ENCODE measurements at regions not wholly inside any gene's neighbourhood (a gene's known extent, or its start where the extent isn't known, plus 50 kb on each side); places are given as distances from the start of the nearest gene placed in this dataset.
"Not testable (repeated sequence)": the region's sequence is repeated elsewhere in the genome, so short reads cannot be mapped to it uniquely, and the experiment has no call there.

DNA sequence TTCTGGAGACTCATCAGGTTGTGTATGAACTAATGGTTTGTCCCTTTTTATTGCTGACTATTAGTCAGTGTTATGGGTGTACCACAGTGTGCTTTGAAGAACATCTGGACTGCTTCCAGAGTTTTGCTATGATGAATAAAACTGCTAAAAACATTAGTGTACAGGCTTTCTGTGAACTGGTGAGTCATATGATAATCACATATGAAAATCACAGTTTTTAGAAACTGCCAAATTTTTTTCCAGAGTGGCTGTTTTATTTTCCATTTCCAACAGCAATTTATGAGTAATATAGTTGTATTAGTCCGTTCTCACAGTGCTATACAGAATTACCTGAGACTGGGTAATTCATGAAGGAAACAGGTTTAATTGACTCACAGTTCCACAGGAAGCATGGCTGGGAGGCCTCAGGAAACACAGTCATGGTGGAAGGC lies 281.2 kb upstream of the VSTM2A start:
- Histone ChIP-seq H4K20me1 (ENCODE audit: insufficient read depth, low read length, poor library complexity, severe bottlenecking) (no peaks in the 10 kb centered on the region), H3K4me3 (ENCODE audit: low read length, poor library complexity, severe bottlenecking) (no peak overlapping the region), H3K36me3 (ENCODE audit: insufficient read depth, low read length) (no peaks in the 10 kb centered on the region), H3K9me3 (ENCODE audit: insufficient read depth, low read depth, low read length) (no peaks in the 10 kb centered on the region), H3K9me2 (replicated peaks; ENCODE audit: low read depth, low read length) (no peaks in the 10 kb centered on the region), H3F3A (ENCODE audit: low read depth) (no peaks in the 10 kb centered on the region), H3K9ac (ENCODE audit: low read depth, low read length, poor library complexity, severe bottlenecking) (no peak overlapping the region), H2AFZ (ENCODE audit: low read length) (no peak overlapping the region), H3K4me1 (ENCODE audit: insufficient read depth, low read length, poor library complexity, severe bottlenecking) (no peaks in the 10 kb centered on the region), H3K4me2 (ENCODE audit: low read depth, low read length, poor library complexity, severe bottlenecking) (no peak overlapping the region), H3K79me2 (ENCODE audit: insufficient read depth, low read length) (no peaks in the 10 kb centered on the region), H3K27me3 (ENCODE audit: insufficient read depth, low read length, poor library complexity, severe bottlenecking) (no peaks in the 10 kb centered on the region)
- no peak for TF ChIP-seq EZH2phosphoT487 (IDR thresholded peaks at IDR 0.05; ENCODE audit: borderline replicate concordance)
- TF ChIP-seq, protein P1, sequence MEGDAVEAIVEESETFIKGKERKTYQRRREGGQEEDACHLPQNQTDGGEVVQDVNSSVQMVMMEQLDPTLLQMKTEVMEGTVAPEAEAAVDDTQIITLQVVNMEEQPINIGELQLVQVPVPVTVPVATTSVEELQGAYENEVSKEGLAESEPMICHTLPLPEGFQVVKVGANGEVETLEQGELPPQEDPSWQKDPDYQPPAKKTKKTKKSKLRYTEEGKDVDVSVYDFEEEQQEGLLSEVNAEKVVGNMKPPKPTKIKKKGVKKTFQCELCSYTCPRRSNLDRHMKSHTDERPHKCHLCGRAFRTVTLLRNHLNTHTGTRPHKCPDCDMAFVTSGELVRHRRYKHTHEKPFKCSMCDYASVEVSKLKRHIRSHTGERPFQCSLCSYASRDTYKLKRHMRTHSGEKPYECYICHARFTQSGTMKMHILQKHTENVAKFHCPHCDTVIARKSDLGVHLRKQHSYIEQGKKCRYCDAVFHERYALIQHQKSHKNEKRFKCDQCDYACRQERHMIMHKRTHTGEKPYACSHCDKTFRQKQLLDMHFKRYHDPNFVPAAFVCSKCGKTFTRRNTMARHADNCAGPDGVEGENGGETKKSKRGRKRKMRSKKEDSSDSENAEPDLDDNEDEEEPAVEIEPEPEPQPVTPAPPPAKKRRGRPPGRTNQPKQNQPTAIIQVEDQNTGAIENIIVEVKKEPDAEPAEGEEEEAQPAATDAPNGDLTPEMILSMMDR (conservative IDR thresholded peaks at IDR 0.05; ENCODE audit: low read length): no peak

DNA sequence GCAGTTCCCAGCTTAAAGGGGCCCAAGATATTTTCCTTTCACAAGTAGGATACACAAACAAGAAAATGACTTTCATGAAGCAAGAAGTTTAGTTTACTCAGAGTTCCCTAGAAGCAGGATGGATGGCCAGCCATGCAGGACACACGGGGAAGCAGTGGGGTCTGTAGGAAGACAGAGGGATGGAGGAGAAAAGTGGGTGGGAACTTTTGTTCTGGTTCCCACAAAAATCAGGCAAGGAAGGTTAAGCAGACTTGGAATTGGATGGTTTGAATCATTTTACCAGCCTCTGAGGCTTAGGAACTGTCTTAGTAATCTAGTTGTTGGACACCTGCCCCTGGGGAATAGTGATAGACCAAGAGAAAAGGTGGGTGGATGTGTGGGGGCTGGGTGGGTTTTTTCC lies 263.3 kb upstream of the VSTM2A start:
- no peak overlapping the region for H3K4me3 ChIP-seq (ENCODE audit: low read length, poor library complexity, severe bottlenecking)
- no peak overlapping the region for H3K4me2 ChIP-seq (ENCODE audit: low read depth, low read length, poor library complexity, severe bottlenecking)
- H3F3A ChIP-seq (ENCODE audit: low read depth): no peaks in the 10 kb centered on the region
- peaks cover 3% of the 10 kb centered on the region; the same call in 1 of the 2 replicates for H3K9me3 ChIP-seq (ENCODE audit: insufficient read depth, low read depth, low read length)
- no peaks in the 10 kb centered on the region for H3K79me2 ChIP-seq (ENCODE audit: insufficient read depth, low read length)
- no peaks in the 10 kb centered on the region for H3K4me1 ChIP-seq (ENCODE audit: insufficient read depth, low read length, poor library complexity, severe bottlenecking)
- H4K20me1 ChIP-seq (ENCODE audit: insufficient read depth, low read length, poor library complexity, severe bottlenecking): no peaks in the 10 kb centered on the region
- no peak overlapping the region for H2AFZ ChIP-seq (ENCODE audit: low read length)
- no peaks in the 10 kb centered on the region for H3K9me2 ChIP-seq (replicated peaks; ENCODE audit: low read depth, low read length)
- H3K36me3 ChIP-seq (ENCODE audit: insufficient read depth, low read length): no peaks in the 10 kb centered on the region
- H3K27me3 ChIP-seq (ENCODE audit: insufficient read depth, low read length, poor library complexity, severe bottlenecking): no peaks in the 10 kb centered on the region
- H3K9ac ChIP-seq (ENCODE audit: low read depth, low read length, poor library complexity, severe bottlenecking): no peak overlapping the region
- no peak for TF ChIP-seq EZH2phosphoT487 (IDR thresholded peaks at IDR 0.05; ENCODE audit: borderline replicate concordance)
- TF ChIP-seq, protein P1 (conservative IDR thresholded peaks at IDR 0.05; ENCODE audit: low read length): no peak

DNA sequence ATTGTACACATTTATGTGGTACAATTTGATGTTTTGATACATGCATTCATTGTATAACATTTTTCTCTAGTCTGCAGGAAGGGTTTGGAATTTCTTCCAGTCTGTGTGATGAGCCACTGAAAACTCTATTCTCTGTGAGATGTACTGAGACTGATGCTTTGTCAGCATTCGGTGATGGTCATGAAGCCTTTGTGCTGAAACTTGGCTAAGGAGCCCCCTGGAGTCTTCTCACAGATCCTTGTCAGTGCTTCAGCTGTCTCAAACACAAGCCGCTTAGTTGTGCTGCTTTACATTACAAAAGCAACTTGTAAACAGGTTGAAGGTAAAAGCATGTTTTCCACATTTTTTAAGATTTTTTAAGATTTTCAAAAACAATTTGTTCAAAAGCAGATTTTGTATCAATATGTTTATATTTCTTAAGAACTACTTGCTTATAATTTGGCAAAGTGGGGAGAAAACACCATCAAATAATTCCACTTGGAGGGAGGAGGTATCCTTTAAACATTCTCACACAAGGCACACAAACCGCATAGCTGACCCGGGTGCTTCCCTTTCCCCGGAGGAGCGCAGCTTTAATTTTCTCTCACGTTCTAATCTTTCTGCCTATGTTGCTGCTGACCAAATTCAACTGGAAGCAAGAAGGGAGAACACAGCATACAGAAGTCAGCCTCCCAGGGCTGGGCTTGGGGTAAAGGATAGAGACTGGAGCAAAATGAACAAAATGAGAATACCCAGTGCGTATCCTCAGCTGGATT lies 249.8 kb upstream of the VSTM2A start:
- H3K27me3 ChIP-seq (ENCODE audit: insufficient read depth, low read length, poor library complexity, severe bottlenecking): no peaks in the 10 kb centered on the region
- H3K36me3 ChIP-seq (ENCODE audit: insufficient read depth, low read length): no peaks in the 10 kb centered on the region
- H3K4me1 ChIP-seq (ENCODE audit: insufficient read depth, low read length, poor library complexity, severe bottlenecking): no peaks in the 10 kb centered on the region
- H2AFZ ChIP-seq (ENCODE audit: low read length): no peak overlapping the region
- no peaks in the 10 kb centered on the region for H3K9me2 ChIP-seq (replicated peaks; ENCODE audit: low read depth, low read length)
- H3K4me2 ChIP-seq (ENCODE audit: low read depth, low read length, poor library complexity, severe bottlenecking): no peak overlapping the region
- H3F3A ChIP-seq (ENCODE audit: low read depth): no peaks in the 10 kb centered on the region
- H3K4me3 ChIP-seq (ENCODE audit: low read length, poor library complexity, severe bottlenecking): no peak overlapping the region
- H3K9me3 ChIP-seq (ENCODE audit: insufficient read depth, low read depth, low read length): no peaks in the 10 kb centered on the region
- no peak overlapping the region for H3K9ac ChIP-seq (ENCODE audit: low read depth, low read length, poor library complexity, severe bottlenecking)
- TF ChIP-seq EZH2phosphoT487 (IDR thresholded peaks at IDR 0.05; ENCODE audit: borderline replicate concordance): no peak
- no peaks in the 10 kb centered on the region for H3K79me2 ChIP-seq (ENCODE audit: insufficient read depth, low read length)
- no peaks in the 10 kb centered on the region for H4K20me1 ChIP-seq (ENCODE audit: insufficient read depth, low read length, poor library complexity, severe bottlenecking)

DNA sequence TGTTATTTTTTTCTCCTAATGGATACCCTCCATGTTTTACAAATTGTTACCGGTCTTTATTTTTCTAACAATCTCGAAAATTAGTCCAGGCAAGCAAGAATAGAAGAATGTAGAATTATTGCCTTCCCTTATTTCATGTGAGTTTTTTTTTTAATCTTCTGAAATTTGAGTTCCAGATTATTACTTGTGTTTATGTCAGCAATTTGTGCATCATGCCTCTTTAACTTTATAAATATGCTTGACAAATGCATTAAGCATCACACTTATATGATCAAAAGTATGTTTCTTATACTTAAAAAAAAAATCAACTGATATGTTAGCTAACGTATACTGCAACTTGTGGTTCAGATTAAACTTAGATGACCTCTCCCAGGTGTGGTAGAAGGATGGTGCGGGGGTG lies 242.7 kb upstream of the VSTM2A start:
- Histone ChIP-seq H3K9me3 (ENCODE audit: insufficient read depth, low read depth, low read length) (no peaks in the 10 kb centered on the region), H3K4me1 (ENCODE audit: insufficient read depth, low read length, poor library complexity, severe bottlenecking) (no peaks in the 10 kb centered on the region), H3K4me2 (ENCODE audit: low read depth, low read length, poor library complexity, severe bottlenecking) (no peak overlapping the region), H3F3A (ENCODE audit: low read depth) (no peaks in the 10 kb centered on the region), H3K79me2 (ENCODE audit: insufficient read depth, low read length) (no peaks in the 10 kb centered on the region), H4K20me1 (ENCODE audit: insufficient read depth, low read length, poor library complexity, severe bottlenecking) (no peaks in the 10 kb centered on the region), H3K36me3 (ENCODE audit: insufficient read depth, low read length) (no peaks in the 10 kb centered on the region), H3K9ac (ENCODE audit: low read depth, low read length, poor library complexity, severe bottlenecking) (no peak overlapping the region), H2AFZ (ENCODE audit: low read length) (no peak overlapping the region), H3K27me3 (ENCODE audit: insufficient read depth, low read length, poor library complexity, severe bottlenecking) (no peaks in the 10 kb centered on the region), H3K4me3 (ENCODE audit: low read length, poor library complexity, severe bottlenecking) (no peak overlapping the region), H3K9me2 (replicated peaks; ENCODE audit: low read depth, low read length) (no peaks in the 10 kb centered on the region)
- no peak for TF ChIP-seq EZH2phosphoT487 (IDR thresholded peaks at IDR 0.05; ENCODE audit: borderline replicate concordance)
- TF ChIP-seq, protein P1 (conservative IDR thresholded peaks at IDR 0.05; ENCODE audit: low read length): no peak

DNA sequence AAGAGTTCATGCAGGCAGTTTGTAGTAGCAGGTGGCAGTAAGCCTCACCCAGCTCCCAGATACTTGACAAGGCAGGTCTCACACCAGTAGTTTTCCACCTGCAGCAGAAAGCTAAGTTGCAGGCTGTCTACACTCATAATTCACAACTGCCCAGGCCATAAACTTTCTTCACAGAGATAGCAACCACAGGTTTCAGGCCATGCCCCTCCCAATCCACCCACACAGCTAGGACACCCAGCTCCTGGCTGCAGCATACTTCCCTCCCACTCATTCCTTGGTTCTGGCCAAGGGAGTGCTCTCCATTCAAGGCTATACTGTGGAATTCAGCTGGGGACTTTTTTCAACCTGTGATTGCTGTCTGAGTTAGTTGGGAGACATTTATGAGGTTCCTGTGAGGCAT lies 226.2 kb upstream of the VSTM2A start:
- H3F3A ChIP-seq (ENCODE audit: low read depth); H3K9ac ChIP-seq (ENCODE audit: low read depth, low read length, poor library complexity, severe bottlenecking); H3K9me3 ChIP-seq (ENCODE audit: insufficient read depth, low read depth, low read length); H4K20me1 ChIP-seq (ENCODE audit: insufficient read depth, low read length, poor library complexity, severe bottlenecking); H2AFZ ChIP-seq (ENCODE audit: low read length); H3K27me3 ChIP-seq (ENCODE audit: insufficient read depth, low read length, poor library complexity, severe bottlenecking); H3K9me2 ChIP-seq (replicated peaks; ENCODE audit: low read depth, low read length); H3K4me2 ChIP-seq (ENCODE audit: low read depth, low read length, poor library complexity, severe bottlenecking); H3K79me2 ChIP-seq (ENCODE audit: insufficient read depth, low read length); H3K36me3 ChIP-seq (ENCODE audit: insufficient read depth, low read length); H3K4me3 ChIP-seq (ENCODE audit: low read length, poor library complexity, severe bottlenecking); H3K4me1 ChIP-seq (ENCODE audit: insufficient read depth, low read length, poor library complexity, severe bottlenecking): not testable (repeated sequence)

Data from Loucy (cell line).